Spleen (tissue), 11 donors: ENCODE measurements at regions not wholly inside any gene's neighbourhood (a gene's known extent, or its start where the extent isn't known, plus 50 kb on each side); places are given as distances from the start of the nearest gene placed in this dataset.

ENCODE experiments used
- DNase-seq: peaks from one replicate; pipeline ENCODE4 v3.0.0-alpha.2; 2020
- H3K27ac ChIP-seq, 8 donors: fragments of 200-600 bp; sonication (generic) in 7 of 8; 1 replicate in 4 of 8; 2 replicates in 4 of 8; pipeline versions ENCODE4 v1.5.0 to v1.8.0; 2016 to 2021; ENCODE audit warnings: inconsistent platforms in 4 of 8, mild to moderate bottlenecking in 4 of 8, moderate library complexity in 1 of 8
- H3K27me3 ChIP-seq, 7 donors: fragments of 200-600 bp; sonication (generic) in 6 of 7; replicated peaks in 1 of 7; 1 replicate in 4 of 7; 2 replicates in 3 of 7; pipeline versions ENCODE4 v1.5.0 to v1.8.0; 2016 to 2021; ENCODE audit warnings: inconsistent platforms in 3 of 7, mild to moderate bottlenecking in 1 of 7
- H3K36me3 ChIP-seq, 6 donors: fragments of 200-600 bp; sonication (generic) in 5 of 6; 1 replicate in 4 of 6; 2 replicates in 2 of 6; pipeline versions ENCODE4 v1.5.0 to v1.8.0; 2016 to 2021; ENCODE audit warnings: inconsistent platforms in 2 of 6
- H3K4me1 ChIP-seq, 6 donors: fragments of 200-600 bp; sonication (generic) in 5 of 6; 1 replicate in 3 of 6; 2 replicates in 3 of 6; pipeline versions ENCODE4 v1.5.0 to v1.8.0; 2016 to 2021; ENCODE audit warnings: inconsistent platforms in 3 of 6
- H3K4me3 ChIP-seq, 8 donors: fragments of 200-600 bp; sonication (generic) in 7 of 8; 1 replicate in 4 of 8; 2 replicates in 4 of 8; pipeline versions ENCODE4 v1.5.0 to v1.8.0; 2016 to 2021; ENCODE audit warnings: inconsistent platforms in 4 of 8, mild to moderate bottlenecking in 4 of 8, moderate library complexity in 2 of 8
- H3K9me3 ChIP-seq, 8 donors: fragments of 200-600 bp; sonication (generic) in 7 of 8; 1 replicate in 4 of 8; 2 replicates in 4 of 8; pipeline versions ENCODE4 v1.5.0 to v1.8.0; 2016 to 2021; ENCODE audit warnings: inconsistent platforms in 4 of 8
- POLR2A ChIP-seq, 3 donors: fragments of 450-650 bp; IDR thresholded peaks; one replicate each; pipeline ENCODE4 v1.5.1; 2017; ENCODE audit warnings: antibody characterized with exemption in 3 of 3, mild to moderate bottlenecking in 1 of 3
- POLR2AphosphoS5 ChIP-seq, 3 donors: sonication (generic); formaldehyde crosslinking; IDR thresholded peaks; one replicate each; pipeline ENCODE4 v1.5.1; 2017; ENCODE audit warnings: antibody characterized with exemption in 3 of 3
- WGBS, 5 donors: extraction: QIAGEN DNeasy Blood & Tissue Kit in 3 of 5; methylation state at CpG; one replicate each; pipeline versions ENCODE4 v1.1.5 to v1.1.7; 2013 to 2018; 5-methylcytosine and 5-hydroxymethylcytosine counted together
- intact Hi-C: fragments of 100-400 bp; cut with DNase I; formaldehyde crosslinking; loops from one replicate; pipeline ENCODE4 v1.15.0; 2023; ENCODE audit warnings: low total_unique reads
- TF ChIP-seq, protein P1 (sequence below), 11 experiments: fragments of 200-600 bp in 7 of 11; fragments of 450-650 bp in 4 of 11; sonication (generic) in 4 of 11; IDR thresholded peaks in 8 of 11; conservative IDR thresholded peaks in 3 of 11; 1 replicate in 7 of 11; 2 replicates in 4 of 11; pipeline versions ENCODE4 v1.4.0 to v1.8.0; 2016 to 2021; ENCODE audit warnings: antibody characterized with exemption in 11 of 11, inconsistent platforms in 4 of 11, mild to moderate bottlenecking in 1 of 11
- donor health status: healthy with polysubstance abuse.
- donor health status: DM: no; HTN: no; CAD: no; lungs with moderate emphysema.
- donor health status: DM: no; HTN: no; CAD: no.
- donor health status: Bipolar disorder and iron deficiency.
- donor health status: healthy.
- donor health status: DM: no; HTN: no; CAD: no.
- donor health status: DM: yes; HTN: yes; CAD: no.

DNA sequence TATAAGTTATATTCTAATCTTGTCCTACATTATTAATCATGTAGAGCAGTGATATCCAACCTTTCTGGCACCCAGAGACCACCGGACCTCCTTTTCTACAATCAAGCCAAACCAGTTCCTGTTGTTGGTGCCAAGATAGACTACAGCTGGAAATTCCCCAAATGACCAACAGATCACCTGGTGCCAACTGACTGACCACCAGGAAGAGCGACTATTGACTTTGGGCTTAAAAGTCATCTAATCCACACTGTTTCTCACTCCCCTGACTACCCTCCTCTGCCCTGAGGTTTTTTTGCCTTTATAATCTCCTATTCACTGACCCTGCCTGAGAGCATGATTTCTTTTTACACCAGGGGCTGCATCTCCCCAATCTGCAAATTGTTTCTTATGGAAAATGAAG is 425.2 kb downstream of the TTLL7 start:
- intact Hi-C loops: no loop called here

DNA sequence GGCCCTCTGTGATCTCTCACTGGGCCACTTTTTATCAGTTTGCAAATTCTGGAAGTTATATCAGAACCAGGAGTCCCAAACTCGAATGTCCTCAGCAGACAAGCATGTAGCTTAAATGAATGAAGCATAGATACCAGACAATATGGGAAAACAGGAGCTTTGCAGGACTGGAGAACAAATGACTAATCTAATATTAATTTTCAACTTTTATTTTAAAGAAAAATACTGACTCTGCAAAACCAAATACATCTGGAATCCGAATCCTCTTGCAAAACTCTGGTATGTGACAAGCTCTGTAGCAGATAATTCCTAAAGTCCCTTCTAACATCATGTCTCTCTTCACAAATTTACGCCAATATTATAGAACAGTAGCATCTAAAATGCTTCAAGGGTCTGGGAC is 427.4 kb downstream of the TTLL7 start:
- Histone ChIP-seq H3K9me3 (no peaks in the 10 kb centered on the region), H3K27ac (no peak overlapping the region), H3K4me3 (no peak overlapping the region), H3K4me1 (no peaks in the 10 kb centered on the region), H3K27me3 (no peaks in the 10 kb centered on the region), H3K36me3 (no peaks in the 10 kb centered on the region)
- intact Hi-C loops: no loop called here
- TF ChIP-seq, protein P1, sequence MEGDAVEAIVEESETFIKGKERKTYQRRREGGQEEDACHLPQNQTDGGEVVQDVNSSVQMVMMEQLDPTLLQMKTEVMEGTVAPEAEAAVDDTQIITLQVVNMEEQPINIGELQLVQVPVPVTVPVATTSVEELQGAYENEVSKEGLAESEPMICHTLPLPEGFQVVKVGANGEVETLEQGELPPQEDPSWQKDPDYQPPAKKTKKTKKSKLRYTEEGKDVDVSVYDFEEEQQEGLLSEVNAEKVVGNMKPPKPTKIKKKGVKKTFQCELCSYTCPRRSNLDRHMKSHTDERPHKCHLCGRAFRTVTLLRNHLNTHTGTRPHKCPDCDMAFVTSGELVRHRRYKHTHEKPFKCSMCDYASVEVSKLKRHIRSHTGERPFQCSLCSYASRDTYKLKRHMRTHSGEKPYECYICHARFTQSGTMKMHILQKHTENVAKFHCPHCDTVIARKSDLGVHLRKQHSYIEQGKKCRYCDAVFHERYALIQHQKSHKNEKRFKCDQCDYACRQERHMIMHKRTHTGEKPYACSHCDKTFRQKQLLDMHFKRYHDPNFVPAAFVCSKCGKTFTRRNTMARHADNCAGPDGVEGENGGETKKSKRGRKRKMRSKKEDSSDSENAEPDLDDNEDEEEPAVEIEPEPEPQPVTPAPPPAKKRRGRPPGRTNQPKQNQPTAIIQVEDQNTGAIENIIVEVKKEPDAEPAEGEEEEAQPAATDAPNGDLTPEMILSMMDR (IDR thresholded peaks at IDR 0.05 in 8 of 11, conservative IDR thresholded peaks at IDR 0.05 in 3 of 11): no peak
- TF ChIP-seq POLR2AphosphoS5 (IDR thresholded peaks at IDR 0.05) (no peak), POLR2A (IDR thresholded peaks at IDR 0.05) (no peak)
- no peak for DNase-seq
- WGBS, 5 donors: 74 to 91% (median 79%) methylated on average over 3 of the region's 3 CpGs

More for the DNA sequence above, 425.2 kb downstream of the TTLL7 start:
- 75 to 87% (median 79%) methylated on average over 2 of the region's 2 CpGs for whole genome bisulfite sequencing, 5 donors
- no peak for TF ChIP-seq POLR2A (IDR thresholded peaks at IDR 0.05)
- TF ChIP-seq, protein P1 (IDR thresholded peaks at IDR 0.05 in 8 of 11, conservative IDR thresholded peaks at IDR 0.05 in 3 of 11): no peak
- no peak for TF ChIP-seq POLR2AphosphoS5 (IDR thresholded peaks at IDR 0.05)
- Histone ChIP-seq H3K27ac (no peak overlapping the region), H3K4me1 (no peaks in the 10 kb centered on the region), H3K4me3 (no peak overlapping the region), H3K27me3 (no peaks in the 10 kb centered on the region), H3K9me3 (no peaks in the 10 kb centered on the region), H3K36me3 (no peaks in the 10 kb centered on the region)
- DNase-seq: no peak

DNA sequence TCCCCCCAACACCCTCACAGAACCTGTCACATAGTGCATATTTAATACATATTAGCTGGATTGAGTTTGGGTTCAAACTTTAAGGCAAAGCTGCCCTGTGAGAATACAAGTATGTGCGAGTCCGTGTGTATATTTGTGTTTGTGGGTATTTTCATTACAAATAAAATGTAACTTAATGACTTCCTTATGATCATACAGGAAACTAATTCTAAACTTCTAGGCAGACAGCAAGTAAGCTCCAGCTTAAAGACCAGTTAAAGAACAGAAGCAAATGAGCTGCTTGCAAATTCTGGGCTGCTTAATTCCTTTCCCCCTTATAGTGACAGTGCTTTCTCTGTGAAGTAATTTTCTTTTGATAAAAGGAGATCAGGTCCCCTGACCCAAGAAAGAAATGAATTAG is 437.6 kb downstream of the TTLL7 start:
- no peaks in the 10 kb centered on the region for H3K9me3 ChIP-seq
- 89 to 97% (median 95%) methylated on average over 2 of the region's 2 CpGs for WGBS, 5 donors
- DNase-seq: no peak
- no peaks in the 10 kb centered on the region for H3K36me3 ChIP-seq
- H3K4me1 ChIP-seq: no peaks in the 10 kb centered on the region
- intact Hi-C loops: no loop called here
- H3K27me3 ChIP-seq: no peaks in the 10 kb centered on the region
- H3K4me3 ChIP-seq: no peak overlapping the region
- TF ChIP-seq POLR2AphosphoS5 (IDR thresholded peaks at IDR 0.05): no peak
- TF ChIP-seq, protein P1 (IDR thresholded peaks at IDR 0.05 in 8 of 11, conservative IDR thresholded peaks at IDR 0.05 in 3 of 11): no peak
- no peak for TF ChIP-seq POLR2A (IDR thresholded peaks at IDR 0.05)
- H3K27ac ChIP-seq: no peak overlapping the region

DNA sequence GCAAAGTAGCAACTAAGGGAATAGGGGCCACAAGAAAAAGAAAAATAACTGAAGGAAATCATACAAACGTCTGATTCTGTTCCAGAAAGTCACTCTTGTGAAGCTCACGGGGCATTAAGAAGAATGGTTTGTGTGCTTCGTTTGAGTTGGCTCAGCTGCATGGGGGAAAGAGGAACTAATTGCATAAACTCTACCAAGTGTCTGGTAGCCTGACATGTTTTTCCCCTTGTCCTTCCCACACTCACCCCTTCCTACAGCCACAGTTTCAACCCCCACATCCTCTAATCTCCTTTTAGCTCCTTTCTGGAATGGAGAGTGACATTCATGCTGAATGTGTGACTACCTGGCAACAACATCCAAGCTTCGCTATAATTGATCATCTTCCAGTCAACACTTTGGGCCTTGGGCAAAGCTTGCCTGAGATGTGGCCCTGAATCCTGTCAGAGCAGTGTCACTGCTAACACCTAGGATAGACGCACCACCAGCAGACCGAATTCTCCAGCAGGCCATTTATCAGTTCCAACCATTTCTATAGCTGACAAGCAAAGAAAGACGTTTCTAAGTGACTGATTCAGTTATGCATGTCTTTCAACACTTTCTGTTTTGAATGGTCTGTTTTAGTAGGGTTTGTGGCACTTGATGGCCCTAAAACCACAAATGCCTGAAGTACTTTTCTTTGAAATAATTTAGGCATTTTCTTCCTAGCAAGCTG is 439.6 kb downstream of the TTLL7 start:
- Histone ChIP-seq H3K36me3 (no peaks in the 10 kb centered on the region), H3K27ac (no peak overlapping the region)
- TF ChIP-seq, protein P1 (IDR thresholded peaks at IDR 0.05 in 8 of 11, conservative IDR thresholded peaks at IDR 0.05 in 3 of 11): no peak
- no peak for TF ChIP-seq POLR2AphosphoS5 (IDR thresholded peaks at IDR 0.05)
- TF ChIP-seq POLR2A (IDR thresholded peaks at IDR 0.05): no peak

More for the DNA sequence above, 439.6 kb downstream of the TTLL7 start:
- no peak overlapping the region for H3K4me3 ChIP-seq
- no peaks in the 10 kb centered on the region for H3K4me1 ChIP-seq
- WGBS, 5 donors: 48 to 63% (median 49%) methylated on average over 7 of the region's 7 CpGs
- intact Hi-C loops: no loop called here
- DNase-seq: no peak
- H3K9me3 ChIP-seq: no peaks in the 10 kb centered on the region
- no peaks in the 10 kb centered on the region for H3K27me3 ChIP-seq
